GM20000 (cell line): ENCODE measurements at regions not wholly inside any gene's neighbourhood (a gene's known extent, or its start where the extent isn't known, plus 50 kb on each side); places are given as distances from the start of the nearest gene placed in this dataset.
"Not testable (repeated sequence)": the region's sequence is repeated elsewhere in the genome, so short reads cannot be mapped to it uniquely, and the experiment has no call there.

Experiments used
- DNase-seq: peaks from one replicate; pipeline ENCODE4 v3.0.0; 2012; ENCODE audit warnings: low spot score
- TF ChIP-seq, protein P1 (sequence below): IDR thresholded peaks from 2 replicates; pipeline ENCODE4 v1.5.1; 2012; ENCODE audit warnings: mild to moderate bottlenecking, control low read depth; ENCODE audit errors: extremely low read depth, missing control alignments

DNA sequence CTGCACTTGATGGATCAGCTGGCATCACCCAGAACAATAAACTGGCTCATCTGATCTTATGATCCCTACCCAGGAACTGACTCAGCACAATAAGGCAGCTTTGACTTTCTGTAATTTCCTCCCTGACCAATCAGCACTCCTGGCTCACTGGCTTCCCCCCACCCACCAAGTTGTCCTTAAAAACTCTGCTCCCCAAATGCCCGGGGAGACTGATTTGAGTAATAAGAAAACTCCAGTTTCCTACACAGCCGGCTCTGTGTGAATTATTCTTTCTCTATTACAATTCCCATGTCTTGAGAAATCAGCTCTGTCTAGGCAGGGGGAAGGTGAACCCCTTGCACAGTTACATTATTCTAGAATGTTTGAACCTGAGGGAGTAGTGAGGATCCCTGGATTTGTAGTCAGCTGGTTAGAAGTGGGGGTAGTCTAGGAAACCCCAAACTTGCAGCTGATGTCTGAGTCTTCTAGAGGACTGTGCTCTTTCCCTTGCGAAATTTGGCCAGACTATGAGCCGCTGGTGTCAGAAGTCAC, 111.7 kb upstream of the NEK6 start:
- no peak for DNase-seq
- TF ChIP-seq, protein P1, sequence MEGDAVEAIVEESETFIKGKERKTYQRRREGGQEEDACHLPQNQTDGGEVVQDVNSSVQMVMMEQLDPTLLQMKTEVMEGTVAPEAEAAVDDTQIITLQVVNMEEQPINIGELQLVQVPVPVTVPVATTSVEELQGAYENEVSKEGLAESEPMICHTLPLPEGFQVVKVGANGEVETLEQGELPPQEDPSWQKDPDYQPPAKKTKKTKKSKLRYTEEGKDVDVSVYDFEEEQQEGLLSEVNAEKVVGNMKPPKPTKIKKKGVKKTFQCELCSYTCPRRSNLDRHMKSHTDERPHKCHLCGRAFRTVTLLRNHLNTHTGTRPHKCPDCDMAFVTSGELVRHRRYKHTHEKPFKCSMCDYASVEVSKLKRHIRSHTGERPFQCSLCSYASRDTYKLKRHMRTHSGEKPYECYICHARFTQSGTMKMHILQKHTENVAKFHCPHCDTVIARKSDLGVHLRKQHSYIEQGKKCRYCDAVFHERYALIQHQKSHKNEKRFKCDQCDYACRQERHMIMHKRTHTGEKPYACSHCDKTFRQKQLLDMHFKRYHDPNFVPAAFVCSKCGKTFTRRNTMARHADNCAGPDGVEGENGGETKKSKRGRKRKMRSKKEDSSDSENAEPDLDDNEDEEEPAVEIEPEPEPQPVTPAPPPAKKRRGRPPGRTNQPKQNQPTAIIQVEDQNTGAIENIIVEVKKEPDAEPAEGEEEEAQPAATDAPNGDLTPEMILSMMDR = no peak

DNA sequence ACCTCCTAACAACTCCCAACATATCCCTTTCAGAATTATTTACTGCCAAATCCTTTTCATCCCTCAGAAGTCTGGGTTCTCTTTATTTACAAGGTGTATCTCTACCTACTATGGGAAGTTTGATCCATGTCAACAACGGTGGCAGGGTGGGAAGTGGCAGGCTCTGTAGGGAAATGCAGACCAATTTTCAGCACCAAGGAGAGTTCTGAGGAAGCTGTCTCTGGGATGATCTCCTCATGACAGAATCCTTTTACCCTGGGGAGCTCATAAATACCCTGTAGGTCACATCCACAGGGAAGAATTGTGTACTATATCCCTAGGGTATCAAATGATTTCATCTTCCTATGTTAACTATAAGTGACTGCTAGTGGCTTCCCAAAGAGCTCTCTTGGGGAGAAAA, 107.8 kb upstream of the NEK6 start:
- TF ChIP-seq, protein P1 = no peak
- no peak for DNase-seq

DNA sequence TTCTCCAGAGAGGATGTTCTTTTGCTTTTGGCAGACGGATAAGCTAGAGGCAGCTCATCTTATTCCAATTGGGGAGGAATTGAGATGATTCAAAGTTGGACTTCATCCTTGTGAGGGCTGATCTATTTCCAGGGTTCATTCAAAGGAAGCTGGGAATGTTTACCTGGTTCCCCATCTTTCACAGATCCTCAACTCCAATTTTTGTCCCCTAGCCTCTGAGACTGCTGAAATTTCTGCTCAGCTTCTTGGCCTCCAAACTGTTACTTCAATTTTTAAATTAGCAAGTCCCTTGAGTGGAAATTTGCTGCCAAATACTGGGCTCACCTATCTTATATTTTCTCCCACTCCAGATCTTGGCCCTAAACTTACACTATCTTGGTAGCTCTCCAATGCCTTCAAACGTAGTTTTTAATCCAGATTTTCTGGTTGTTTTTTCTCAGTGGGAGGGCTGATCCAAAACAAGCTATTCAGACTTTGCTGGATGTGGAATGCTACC, 93.9 kb upstream of the NEK6 start:
- DNase-seq = no peak
- TF ChIP-seq, protein P1 = no peak

DNA sequence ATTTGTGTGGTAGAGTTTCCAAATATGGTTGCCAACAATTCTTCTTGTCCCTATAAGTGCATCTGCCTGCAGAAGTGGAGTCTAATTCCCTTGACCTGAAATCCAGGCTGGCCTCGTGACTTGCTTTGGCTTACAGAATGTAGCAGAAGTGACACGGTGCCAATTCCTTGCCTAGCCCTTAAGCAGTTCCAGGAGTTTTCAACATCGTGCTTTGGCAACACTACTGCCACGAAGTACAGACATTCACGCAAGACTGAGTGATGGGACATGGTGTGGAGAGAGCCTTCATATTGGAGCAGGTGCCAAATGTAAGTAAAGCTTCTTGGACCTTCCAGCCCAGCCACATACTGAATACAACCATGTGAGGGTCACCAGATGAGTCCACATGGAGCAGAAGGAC, 92.9 kb upstream of the NEK6 start:
- TF ChIP-seq, protein P1 = no peak
- no peak for DNase-seq

DNA sequence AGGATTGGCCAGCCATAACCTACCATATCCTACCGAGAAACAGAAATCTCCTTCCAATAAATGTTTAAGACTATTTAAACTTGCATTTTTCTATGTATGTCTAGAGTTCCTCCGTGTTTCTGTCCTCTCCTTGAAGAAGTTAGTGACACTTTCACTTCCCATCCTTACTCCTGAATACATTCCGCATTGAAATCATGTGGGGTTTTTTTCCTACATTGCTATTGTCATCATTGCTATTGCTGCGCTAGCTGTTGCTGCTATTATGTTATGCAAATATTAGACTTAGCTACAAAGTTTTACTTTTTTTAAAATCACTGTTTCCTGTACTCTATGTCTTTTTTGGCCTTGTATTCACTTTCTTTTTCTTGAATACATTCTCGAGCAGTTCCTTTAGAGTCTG, 83.3 kb upstream of the NEK6 start:
- TF ChIP-seq, protein P1 = no peak
- no peak for DNase-seq

DNA sequence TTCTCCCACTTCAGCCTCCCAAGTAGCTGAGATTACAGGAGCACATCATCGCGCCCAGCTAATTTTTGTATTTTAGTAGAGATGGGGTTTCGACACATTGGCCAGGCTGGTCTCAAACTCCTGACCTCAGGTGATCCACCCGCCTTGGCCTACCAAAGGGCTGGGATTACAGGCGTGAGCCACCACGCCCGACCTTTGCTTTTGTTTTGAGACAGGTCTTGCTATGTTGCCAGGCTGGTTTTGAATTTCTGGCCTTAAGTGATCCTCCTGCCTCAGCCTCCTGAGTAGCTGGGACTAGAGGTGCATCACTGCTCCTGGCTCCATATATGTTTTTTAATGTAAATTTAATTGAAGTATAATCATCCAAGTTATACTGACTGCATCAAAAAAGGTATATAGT, 80.2 kb upstream of the NEK6 start:
- DNase-seq = not testable (repeated sequence)

DNA sequence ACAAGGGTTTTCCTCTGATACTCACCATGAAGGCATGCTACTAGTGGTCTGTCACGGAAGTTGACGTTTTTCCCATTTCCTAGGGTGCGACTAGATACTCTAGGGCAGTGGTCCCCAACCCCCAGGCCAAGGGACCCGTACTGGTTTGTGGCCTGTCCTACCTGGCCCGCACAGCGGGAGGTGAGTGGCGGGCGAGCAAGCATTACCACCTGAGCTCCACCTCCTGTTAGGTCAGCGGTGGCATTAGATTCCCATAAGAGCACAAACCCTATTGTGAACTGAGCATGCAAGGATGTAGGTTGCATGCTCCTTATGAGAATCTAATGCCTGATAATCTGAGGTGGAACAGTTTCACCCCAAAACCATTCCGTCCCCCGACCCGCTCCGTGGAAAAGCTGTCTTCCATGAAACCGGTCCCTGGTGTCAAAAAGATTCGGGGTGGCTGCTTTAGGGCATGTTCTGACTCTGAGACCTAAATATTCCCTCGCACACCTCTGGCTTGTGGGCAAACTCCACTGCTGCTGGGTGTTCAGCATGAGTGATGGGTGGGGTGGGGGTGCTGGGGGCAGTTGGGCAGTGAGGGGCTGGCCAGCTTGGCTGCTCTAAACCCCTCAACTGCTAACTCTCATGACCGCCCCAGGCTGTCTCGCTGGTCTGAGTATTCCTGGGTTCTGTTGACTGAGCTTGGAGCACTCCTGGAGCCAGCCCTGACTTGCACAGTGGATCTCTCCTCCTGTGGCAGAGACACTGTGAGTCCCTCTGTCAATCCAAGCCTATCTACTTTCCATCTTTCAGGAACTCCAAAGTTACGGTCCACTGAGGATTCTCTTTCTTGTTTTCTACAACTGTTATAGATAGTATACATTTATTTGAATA, 78.3 kb upstream of the NEK6 start:
- TF ChIP-seq, protein P1 = no peak
- DNase-seq = no peak
